ENCODE measurements at regions not wholly inside any gene's neighbourhood (a gene's known extent, or its start where the extent isn't known, plus 50 kb on each side); places are given as distances from the start of the nearest gene placed in this dataset.

- TF ChIP-seq CTCF (IDR thresholded peaks at IDR 0.05) = no peak
- no peak for TF ChIP-seq POLR2AphosphoS5 (IDR thresholded peaks at IDR 0.05)
- no peak for TF ChIP-seq POLR2A (IDR thresholded peaks at IDR 0.05)
Observed at GRCh38 chr3:69628951-69629350, 110.3 kb upstream of the MITF start.

Data from breast epithelium (tissue), 3 donors.